Renal pelvis (tissue), 1 donor: ENCODE measurements at regions not wholly inside any gene's neighbourhood (a gene's known extent, or its start where the extent isn't known, plus 50 kb on each side); places are given as distances from the start of the nearest gene placed in this dataset.
"Not testable (repeated sequence)": the region's sequence is repeated elsewhere in the genome, so short reads cannot be mapped to it uniquely, and the experiment has no call there.

Source experiments
- DNase-seq: peaks from one replicate; pipeline ENCODE4 v3.0.0-alpha.2; 2013

DNA sequence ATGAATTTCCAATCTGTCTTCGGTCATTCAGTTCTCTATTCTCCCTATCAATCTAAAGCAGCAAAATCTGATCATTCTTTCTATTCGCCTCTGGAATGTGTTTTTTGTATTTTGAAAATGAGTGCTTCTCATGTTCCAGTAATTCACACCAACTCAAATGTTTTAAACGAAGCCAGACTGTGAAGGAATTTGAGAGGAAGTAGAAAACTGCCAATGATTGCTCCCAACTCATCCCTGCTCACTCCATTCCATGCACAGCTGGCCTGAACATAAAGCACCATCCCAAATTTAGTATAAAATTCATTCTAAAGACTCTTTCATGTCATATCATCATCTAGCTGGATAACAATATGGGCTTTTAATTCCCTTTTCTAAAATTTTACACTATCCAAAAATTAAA is 123.8 kb downstream of the DUSP6 start:
- DNase-seq = no peak

DNA sequence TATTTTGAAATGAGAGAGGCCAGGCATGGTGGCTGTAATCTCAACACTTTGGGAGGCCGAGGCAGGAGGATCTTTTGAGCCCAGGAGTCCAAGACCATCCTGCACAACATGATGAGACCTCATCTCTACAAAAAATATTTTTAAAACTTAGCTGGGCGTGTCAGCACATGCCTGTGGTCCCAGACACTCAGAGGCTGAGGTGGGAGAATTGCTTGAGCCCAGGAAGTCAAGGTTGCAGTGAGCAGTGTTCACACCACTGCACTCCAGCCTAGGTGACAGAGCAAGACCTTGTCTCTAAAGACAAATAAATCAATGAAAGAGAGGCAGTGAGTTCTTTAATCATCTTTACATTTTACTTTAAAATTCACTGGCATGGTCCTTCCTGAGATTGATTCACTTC is 124.5 kb downstream of the DUSP6 start:
- DNase-seq = no peak

DNA sequence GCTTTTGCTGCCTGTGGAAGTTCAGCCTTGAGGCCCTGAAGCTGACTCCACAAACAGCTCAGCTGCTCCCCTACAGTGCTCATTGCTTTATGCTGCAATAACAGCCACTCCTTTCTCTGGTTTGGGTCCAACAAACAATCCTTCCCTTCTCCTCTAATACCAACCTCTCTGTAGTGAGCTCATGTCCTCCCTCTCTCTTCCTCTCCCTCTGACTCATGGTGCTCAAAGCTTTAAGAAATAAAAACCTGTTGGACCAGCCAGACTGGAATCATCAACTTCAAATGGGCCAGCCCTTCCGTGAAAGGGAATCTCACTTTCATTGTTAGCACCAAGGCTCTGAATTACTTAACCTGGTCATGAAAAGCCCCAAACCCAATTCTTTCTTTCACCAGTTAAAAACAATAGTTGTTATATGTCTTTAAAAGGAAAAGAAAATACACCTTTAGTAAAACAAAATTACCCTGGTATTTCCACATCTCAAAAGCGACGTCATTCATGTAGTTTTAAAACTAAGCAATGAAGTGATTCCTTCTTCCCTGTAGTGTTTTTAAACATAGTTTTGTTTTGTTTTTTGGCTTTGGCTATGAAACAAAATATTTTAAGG is 126.4 kb downstream of the DUSP6 start:
- peak; percentile 73 for DNase-seq

DNA sequence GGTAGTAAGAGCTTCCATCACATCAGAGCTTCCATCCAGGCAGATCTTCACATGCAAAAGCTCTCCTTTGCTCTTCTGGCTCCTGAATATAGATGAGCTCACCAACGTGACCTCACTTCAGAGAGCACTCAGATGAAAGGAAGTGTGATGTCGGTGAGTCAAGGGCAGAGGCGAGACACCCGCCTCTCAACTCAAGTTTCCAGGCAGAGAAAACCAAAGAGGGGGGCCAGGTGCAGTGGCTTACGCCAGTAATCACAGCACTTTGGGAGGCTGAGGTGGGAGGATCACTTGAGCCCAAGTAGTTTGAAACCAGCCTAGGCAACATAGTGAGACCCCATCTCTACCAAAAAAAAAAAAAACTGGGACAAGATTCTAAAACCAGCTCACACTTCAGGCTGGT is 126.9 kb downstream of the DUSP6 start:
- DNase-seq = no peak

DNA sequence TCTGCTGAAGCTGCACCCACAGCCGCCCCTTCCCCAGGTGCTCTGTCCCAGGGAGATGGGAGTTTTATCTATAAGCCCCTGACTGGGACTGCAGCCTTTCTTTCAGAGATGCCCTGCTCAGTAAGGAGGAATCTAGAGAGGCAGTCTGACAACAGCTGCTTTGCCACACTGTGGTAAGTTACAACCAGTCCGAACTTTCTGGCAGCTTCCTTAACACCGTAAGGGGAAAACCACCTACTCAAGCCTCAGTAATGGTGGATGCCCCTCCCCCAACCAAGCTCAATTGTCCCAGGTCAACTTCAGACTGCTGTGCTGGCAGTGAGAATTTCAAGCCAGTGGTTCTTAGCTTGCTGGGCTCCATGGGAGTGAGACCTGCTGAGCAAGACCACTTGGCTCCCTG is 129.7 kb downstream of the DUSP6 start:
- DNase-seq = not testable (repeated sequence)

DNA sequence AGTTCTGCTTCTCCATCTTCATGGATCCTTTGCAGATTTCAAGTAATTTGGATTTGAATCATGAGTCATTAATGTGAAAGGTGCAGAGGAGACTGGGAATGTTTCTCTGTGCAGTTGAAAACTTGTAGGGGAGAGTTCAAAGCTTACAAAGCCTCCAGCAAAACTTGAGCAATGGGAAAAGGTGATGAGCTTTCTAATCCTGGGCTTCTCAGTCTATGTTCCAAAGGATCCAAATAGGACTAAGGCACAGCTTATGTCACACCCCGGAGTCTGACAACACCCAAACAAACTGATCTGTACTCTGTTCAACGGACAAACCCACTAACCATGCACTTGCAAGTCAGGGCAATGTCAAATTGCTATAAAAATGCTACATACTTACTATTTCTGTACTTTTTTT is 134.8 kb downstream of the DUSP6 start:
- no peak for DNase-seq

DNA sequence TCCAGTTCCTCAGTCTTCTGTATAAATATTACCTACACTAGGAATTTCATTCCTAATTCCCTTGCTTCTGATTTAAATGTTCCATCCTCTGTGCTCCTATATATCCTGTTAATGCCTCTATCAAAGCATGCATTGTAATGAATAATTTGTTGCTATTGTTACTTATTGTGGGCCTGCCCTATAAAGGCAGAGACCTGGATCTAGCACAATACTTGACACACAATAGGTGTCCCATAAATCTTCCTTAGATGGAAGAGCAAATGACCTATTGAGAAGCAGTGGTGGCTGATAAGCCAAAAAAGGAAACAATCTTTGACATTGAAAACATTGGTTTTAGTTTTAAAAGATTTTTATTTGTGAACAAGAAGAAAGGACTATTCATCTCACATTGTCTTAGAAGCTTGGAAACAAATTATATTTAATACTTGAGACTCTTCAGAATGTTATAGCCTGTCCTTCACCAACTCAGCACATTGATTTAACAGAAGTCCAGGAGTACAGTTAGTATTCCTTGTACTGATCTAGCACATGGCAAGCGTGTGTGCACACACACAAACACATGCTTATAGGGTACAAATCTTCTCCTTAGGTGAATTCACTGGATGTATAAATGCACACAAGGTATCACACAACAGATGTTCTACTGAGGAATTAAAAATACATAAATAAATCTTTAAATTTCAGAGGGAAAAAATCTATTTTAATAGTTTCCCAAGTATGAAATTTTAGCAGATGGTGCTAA is 135.9 kb downstream of the DUSP6 start:
- DNase-seq = no peak

DNA sequence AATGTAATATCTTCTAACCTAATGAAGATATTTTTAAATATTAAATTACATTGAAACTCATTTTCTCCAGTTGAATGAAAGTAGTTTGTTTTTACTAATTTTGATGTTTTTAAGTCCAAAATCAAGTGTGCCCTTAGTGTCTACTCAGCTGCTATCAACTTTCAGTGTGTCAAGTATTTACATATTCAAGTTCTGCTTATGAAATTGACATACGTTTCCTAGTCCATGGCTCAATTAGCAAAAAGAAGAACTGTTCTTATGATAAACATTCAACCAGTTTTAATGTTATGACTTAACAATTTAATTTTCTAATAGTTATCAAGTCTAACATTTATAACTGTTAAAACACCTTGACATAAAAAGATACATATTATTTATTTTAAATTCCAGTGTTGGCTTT is 137.1 kb downstream of the DUSP6 start:
- no peak for DNase-seq

DNA sequence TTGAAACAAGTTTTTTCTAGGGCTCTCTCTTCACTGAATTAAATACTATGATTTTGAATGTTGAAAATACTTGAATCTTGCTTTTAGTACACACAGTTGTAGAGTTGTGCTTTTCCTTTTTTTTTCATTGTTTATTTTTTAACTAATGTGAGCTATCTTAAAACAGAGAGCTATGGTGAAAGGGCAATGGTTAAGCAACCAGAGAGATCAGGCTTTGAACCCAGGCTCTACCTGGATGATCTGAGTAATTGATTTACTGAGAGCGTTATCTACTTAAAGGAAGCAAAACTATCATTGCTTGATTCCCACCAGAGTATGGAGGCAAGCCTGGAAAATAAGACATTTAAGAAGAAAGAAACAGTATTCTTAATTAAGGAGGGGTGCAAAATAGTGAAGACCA is 138.6 kb downstream of the DUSP6 start:
- no peak for DNase-seq

DNA sequence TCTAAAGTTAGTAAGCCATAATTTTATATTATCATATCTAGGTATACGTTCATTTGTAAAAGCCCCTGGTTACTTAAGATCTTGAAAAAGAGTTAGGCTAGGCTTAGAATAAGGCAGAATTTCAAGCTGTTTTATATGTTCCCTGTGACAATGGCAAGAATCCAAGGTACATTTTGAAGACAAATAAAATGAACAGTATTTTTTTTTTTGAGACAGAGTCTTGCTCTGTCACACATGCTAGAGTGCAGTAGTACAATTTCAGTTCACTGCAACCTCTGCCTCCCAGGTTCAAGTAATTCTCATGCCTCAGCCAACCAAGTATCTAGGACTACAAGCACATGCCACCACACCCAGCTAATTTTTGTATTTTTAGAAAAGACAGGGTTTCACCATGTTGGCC is 139.2 kb downstream of the DUSP6 start:
- no peak for DNase-seq

DNA sequence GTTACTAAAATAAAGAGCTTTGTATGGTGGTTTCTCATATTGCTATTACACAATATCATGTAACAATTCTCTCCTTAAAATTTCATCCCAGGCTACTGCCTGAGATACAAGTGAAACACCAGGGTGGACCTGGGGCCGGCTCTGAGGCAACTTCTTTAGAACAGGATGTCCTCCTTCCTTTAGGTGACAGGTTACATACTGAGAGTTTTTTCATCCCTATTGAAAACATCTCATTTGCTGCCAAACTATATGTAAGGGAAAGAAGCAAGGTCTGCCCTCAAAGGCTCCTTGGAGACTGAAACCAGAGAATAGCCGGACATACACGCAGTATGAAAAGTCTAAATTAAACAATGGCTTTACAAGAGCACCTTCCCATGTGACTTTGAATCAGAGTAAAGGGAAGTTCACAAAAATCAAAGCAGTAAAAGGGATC is 139.9 kb downstream of the DUSP6 start:
- DNase-seq = no peak

DNA sequence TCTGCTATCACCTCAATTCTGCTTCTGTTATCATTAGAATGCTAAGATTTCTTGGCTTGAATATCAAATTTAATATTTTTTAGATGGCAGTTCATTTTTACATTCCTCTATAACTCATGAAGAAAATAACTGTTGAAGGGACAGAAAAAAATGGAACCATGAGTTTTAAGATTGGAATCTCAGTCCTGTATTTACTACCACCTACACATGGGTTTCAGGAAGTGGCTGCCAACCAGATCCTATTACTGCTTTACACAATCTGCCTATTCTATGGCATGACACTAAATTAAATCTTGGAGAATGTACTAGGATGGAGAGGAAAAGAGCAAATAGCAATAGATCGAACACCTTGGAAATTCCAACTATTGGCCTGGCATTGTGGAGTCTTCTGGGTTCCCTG is 140.8 kb downstream of the DUSP6 start:
- no peak for DNase-seq

DNA sequence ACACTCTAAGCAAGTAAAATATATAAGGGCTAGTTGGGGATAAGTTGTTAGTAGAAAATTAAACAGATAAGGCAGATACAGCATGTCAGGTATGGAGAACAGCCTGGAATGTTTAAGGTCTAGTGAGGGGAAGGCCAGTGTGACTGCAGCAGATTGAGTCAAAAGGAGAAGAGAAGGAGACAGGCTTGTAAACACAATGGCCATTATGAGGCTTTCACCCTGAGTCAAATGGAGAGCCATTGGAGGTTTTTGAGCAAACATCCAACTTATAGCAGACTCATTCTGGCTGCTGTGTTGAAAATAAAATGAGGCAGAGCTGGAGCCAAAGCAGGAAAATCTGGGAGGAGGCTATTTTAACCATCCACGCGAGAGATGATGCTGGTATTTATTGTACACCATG is 142.0 kb downstream of the DUSP6 start:
- no peak for DNase-seq

DNA sequence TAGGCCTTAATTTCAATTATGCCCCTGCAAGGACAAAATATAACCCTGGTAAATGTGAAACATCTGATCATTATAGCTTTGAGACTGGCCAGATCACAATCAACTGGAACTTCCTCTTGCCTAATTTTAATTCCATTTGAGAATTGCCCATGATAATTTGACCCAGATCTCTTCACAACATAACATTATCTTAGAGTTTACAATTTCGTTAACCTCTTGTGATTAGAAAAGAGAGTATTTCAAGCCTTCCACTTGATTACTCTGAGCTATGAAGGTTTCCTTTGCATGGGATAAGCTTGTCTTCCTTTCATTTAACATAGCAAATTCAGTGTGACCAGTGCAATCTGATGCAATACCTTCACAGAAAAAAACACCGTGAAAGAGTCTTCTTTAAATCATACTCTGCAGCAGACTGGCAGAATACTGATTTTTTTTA is 143.6 kb downstream of the DUSP6 start:
- DNase-seq = no peak

DNA sequence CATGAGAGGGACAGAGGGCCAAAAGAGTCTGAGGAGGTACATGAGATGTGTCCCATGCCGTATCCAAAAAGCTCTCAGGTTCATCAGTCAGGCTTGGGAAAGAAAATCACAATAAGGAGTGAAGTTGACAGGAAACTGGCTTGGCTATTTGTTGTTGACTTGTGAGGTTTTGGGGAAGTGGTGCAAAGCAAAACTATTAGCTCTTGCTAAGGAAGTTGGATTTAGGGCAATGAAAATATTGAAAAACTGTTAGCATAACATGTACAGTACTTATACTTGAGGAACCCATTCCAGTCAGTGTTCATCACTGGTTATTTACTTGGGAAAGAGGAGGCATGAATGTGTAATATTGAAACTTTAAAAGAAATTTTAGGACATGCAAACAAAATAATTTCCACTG is 145.9 kb downstream of the DUSP6 start:
- DNase-seq = no peak

DNA sequence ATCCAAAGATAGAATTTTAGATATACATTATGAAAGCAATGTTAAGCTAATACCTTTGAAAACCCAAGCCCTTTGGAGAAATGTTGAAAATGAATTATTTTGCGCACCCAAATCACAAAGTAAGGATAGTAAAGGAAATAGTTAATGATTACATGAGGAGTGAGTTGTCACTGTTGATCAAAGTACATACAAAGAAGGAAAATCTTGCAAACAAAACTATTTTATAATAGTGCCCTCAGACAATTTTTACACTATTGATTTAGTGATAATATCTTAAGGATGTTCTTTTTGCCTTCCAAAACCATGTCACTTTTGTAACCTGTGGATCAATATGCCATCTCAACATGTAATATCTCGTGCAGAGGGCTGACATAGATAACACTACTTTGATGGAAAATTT is 146.8 kb downstream of the DUSP6 start:
- no peak for DNase-seq

DNA sequence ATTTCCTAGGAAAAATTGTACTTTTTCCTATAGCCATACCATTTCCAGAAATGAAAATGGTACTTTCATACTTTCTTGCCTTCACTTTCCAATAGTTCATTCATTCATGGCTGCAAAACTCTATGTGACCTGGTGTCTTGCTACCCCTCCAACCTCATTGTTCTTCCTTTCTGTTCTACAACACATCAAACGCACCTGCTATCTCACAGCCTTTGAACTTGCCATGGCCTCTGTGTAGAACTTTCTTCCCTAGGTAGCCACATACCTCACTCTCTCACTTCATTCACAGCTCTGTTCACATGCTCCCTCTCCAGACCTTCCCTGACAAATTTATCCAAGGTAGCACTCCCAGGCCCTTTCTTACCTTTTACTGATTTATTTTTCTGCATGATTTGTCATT is 149.2 kb downstream of the DUSP6 start:
- DNase-seq = no peak

DNA sequence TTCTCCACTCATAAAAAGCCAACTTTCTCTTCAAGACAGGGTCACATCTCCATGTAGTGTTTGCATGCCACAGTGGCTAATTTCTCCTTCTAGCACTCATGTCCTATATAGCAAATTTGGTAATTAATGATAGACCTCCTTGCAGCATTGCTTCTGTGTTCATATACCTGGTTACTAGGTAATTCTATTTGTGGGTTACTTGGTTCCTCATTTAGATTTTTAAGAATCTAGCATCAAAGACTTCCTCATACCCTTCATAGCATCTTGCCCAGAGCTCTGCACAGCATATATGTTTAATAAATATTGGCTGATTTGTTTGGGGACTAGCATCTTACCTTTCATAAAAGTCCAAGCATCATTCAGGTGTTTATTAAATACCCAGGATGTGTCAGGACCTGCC is 152.1 kb downstream of the DUSP6 start:
- DNase-seq = no peak

DNA sequence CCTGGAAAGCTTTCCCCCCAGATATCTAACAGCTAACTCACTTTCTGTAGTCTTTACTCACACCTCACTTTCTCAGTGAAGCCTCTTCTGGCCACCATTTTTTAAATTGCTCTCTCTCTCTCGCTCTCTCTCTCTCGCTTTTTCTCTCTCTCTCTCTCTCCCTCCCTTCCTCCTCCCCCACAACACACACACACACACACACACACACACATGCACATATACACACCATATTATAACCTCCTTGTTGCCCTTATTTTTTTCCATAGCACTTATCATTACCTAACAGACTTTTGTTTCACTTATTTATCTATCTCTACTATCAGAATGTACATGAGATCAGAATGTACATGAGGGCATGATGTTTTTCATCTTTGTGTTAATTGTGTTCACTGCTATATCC is 156.8 kb downstream of the DUSP6 start:
- DNase-seq = no peak

DNA sequence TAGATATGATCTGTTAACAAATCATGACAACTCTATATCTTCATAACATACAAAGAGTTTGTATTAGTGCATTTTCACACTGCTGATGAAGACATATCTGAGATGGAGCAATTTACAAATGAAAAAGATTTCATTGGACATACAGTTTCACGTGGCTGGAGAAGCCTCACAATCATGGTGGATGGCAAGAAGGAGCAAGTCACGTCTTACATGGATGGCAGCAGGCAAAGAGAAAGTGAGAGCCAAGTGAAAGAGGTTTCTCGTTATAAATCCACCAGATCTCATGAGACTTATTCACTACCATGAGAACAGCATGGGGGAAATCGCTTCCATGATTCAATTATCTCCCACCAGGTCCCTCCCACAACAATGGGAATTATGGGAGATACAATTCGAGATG is 157.6 kb downstream of the DUSP6 start:
- no peak for DNase-seq

DNA sequence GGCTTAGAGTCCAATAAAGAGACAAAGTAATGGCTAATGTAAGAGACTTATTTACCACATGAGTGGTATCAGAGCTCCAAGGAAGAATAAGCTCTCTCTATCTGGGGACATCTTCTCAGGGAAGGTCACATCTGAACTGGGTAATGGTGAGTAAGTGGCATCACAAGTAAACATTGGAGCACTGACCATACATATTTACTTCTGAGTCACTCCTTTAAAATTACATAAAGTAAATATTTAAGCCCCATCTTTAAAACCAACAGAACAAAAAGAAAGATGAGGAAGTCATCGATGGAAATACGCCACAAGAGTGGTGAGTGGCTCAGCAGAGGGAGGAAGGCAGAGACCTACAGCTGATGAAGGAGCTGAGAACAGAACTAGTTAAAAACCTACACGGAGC is 159.9 kb downstream of the DUSP6 start:
- DNase-seq = no peak

DNA sequence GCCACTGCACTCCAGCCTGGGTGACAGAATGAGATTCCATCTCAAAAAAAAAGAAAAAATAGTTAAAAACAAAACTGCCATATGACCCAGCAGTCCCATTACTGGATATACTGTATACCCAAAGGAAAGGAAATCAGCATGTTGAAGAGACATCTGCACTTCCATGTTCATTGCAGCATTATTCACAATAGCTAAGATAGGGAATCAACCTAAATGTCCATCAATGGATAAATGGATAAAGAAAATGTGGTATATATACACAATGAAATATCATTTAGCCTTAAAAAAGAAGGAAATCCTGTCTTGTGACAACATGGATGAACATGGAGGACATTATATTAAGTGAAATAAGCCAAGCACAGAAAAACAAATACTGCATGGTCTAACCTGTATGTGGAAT is 160.7 kb downstream of the DUSP6 start:
- not testable (repeated sequence) for DNase-seq

DNA sequence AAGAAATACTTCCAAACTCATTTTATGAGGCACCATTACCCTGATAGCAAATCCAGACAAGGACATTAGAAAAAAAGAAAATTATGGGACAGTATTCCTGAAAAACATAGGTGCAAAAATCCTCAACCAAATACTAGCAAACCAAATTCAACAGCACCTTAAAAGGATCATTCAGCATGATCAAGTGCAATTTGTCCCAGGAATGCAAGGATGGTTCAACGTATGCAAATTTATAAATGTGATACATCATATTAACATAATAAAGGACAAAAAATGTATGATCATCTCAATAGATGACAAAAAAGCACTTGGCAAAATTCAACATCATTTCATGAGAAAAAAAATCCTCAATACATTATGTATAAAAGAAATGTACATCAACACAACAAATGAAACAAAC is 162.9 kb downstream of the DUSP6 start:
- no peak for DNase-seq

DNA sequence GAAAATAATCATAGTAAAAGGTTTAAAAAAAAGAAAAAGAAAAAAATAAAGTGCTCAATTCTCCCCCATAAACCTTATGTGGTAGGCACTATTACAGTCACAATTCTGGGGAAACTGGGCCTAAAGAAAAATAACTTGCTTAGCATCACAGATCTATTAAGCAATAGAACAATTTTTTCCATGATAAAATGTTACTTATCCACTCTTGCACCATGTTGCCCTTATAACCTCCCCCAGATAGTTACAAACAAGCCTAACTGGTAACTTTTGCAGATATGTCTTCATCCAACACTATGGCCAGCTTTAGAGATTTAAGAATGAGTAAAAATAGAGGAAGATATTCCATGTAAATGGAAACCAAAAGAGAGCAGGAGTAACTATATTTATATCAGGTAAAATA is 164.8 kb downstream of the DUSP6 start:
- no peak for DNase-seq
